ENCODE measurements at regions not wholly inside any gene's neighbourhood (a gene's known extent, or its start where the extent isn't known, plus 50 kb on each side); places are given as distances from the start of the nearest gene placed in this dataset.

DNA sequence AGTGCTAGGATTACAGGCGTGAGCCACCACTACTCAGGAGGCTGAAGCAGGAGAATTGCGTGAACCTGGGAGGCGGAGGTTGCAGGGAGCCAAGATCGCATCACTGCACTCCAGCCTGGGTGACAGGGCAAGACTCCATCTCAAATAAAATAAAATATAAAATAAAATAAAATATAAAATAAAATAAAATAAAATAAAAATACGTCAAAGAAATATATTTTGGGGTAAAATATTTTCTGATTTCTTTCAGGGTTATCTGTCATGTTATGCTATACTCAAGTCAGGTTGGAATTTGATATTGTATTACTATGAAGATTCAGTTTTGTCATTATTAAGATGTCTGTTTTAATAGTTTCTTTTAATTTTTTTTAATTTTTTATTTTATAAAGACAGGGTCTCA lies 99.4 kb upstream of the GHITM start:
- H3K9me3 ChIP-seq (ENCODE audit: insufficient read depth, low read length) = no peaks in the 10 kb centered on the region
- no peaks in the 10 kb centered on the region for H3K36me3 ChIP-seq (ENCODE audit: low read length)
- no peak overlapping the region for H3K9ac ChIP-seq (ENCODE audit: low read length)
- H3F3A ChIP-seq (ENCODE audit: insufficient read depth) = no peaks in the 10 kb centered on the region
- H3K79me2 ChIP-seq (ENCODE audit: insufficient read depth, low read length) = no peaks in the 10 kb centered on the region
- no peak for TF ChIP-seq EZH2phosphoT487 (conservative IDR thresholded peaks at IDR 0.05; ENCODE audit: low read length)
- TF ChIP-seq, protein P1, sequence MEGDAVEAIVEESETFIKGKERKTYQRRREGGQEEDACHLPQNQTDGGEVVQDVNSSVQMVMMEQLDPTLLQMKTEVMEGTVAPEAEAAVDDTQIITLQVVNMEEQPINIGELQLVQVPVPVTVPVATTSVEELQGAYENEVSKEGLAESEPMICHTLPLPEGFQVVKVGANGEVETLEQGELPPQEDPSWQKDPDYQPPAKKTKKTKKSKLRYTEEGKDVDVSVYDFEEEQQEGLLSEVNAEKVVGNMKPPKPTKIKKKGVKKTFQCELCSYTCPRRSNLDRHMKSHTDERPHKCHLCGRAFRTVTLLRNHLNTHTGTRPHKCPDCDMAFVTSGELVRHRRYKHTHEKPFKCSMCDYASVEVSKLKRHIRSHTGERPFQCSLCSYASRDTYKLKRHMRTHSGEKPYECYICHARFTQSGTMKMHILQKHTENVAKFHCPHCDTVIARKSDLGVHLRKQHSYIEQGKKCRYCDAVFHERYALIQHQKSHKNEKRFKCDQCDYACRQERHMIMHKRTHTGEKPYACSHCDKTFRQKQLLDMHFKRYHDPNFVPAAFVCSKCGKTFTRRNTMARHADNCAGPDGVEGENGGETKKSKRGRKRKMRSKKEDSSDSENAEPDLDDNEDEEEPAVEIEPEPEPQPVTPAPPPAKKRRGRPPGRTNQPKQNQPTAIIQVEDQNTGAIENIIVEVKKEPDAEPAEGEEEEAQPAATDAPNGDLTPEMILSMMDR (IDR thresholded peaks at IDR 0.05; ENCODE audit: insufficient read depth, low read length, poor library complexity, severe bottlenecking) = no peak
- H3K27me3 ChIP-seq (ENCODE audit: low read length) = no peaks in the 10 kb centered on the region
- no peak overlapping the region for H3K4me3 ChIP-seq (ENCODE audit: insufficient read depth, low read length, poor library complexity, severe bottlenecking)
- no peaks in the 10 kb centered on the region for H4K20me1 ChIP-seq (ENCODE audit: low read depth, low read length)
- H3K4me2 ChIP-seq (ENCODE audit: low read depth, low read length, poor library complexity, severe bottlenecking) = no peak overlapping the region
- no peak overlapping the region for H3K27ac ChIP-seq (ENCODE audit: low read depth, low read length)
- H2AFZ ChIP-seq (ENCODE audit: low read depth, low read length, severe bottlenecking) = no peak overlapping the region
- no peaks in the 10 kb centered on the region for H3K9me2 ChIP-seq (replicated peaks; ENCODE audit: insufficient read depth, low read length)

DNA sequence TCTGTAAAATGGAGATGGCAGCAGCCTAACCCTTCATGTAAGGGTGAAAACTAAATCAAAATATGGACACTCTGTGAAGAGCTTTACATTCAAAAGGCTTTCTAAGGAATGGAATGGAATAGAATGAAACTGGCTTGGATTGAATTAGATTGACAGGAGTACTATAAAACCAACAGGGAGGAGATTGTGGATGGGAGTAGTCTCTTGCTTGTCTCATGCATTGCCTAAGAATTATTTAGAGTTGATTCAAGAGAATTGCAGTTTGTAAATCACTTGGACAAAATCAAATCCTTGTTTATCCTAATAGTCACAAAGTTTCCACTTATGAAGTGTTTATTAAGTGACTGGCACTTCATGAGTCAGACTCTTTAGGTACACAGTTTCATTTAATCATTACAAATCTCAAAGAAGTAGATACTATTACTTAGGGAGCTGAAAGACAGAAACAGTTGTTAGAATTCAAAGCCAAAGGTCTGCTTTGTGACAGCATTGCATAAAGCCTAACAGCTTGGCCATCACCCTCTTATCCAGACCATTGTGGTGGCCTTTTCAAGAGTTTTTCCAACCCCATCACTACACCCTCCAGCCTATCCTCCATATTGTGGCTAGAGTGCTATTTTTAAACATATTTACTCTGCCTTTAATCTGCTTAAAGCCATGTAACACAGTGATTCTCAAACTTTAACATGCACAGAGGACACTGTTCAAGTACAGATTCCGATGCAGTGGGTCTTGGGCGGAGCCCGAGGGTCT lies 91.9 kb upstream of the GHITM start:
- Histone ChIP-seq H3K36me3 (ENCODE audit: low read length) (no peaks in the 10 kb centered on the region), H3K79me2 (ENCODE audit: insufficient read depth, low read length) (no peaks in the 10 kb centered on the region), H3K9me2 (replicated peaks; ENCODE audit: insufficient read depth, low read length) (no peaks in the 10 kb centered on the region)

DNA sequence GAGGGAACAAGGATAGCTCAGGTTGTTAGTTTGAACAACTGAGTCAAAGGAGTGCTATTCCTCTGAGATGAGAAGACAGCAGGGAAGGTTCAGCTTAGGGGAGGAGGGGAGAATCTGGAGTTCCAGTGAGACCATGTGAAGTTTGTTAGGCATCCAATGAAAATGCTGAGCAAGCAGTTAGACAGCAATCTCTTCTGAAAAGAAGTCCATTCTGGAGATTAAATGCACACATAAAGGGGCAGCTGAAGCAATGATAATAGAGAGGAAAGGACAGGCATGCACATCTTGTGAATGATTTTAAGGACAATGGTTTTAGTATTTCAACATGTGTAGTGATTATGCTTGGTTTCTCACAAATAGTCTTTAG lies 89.7 kb upstream of the GHITM start:
- Histone ChIP-seq H3K79me2 (ENCODE audit: insufficient read depth, low read length) (no peaks in the 10 kb centered on the region), H3K9me3 (ENCODE audit: insufficient read depth, low read length) (no peaks in the 10 kb centered on the region), H3K9ac (ENCODE audit: low read length) (no peak overlapping the region), H3K9me2 (replicated peaks; ENCODE audit: insufficient read depth, low read length) (no peaks in the 10 kb centered on the region), H3F3A (ENCODE audit: insufficient read depth) (no peaks in the 10 kb centered on the region), H3K4me3 (ENCODE audit: insufficient read depth, low read length, poor library complexity, severe bottlenecking) (no peak overlapping the region), H2AFZ (ENCODE audit: low read depth, low read length, severe bottlenecking) (no peak overlapping the region), H4K20me1 (ENCODE audit: low read depth, low read length) (no peaks in the 10 kb centered on the region), H3K27me3 (ENCODE audit: low read length) (no peaks in the 10 kb centered on the region), H3K36me3 (ENCODE audit: low read length) (no peaks in the 10 kb centered on the region), H3K4me2 (ENCODE audit: low read depth, low read length, poor library complexity, severe bottlenecking) (no peak overlapping the region), H3K27ac (ENCODE audit: low read depth, low read length) (no peak overlapping the region)
- TF ChIP-seq, protein P1 (IDR thresholded peaks at IDR 0.05; ENCODE audit: insufficient read depth, low read length, poor library complexity, severe bottlenecking) = no peak
- TF ChIP-seq EZH2phosphoT487 (conservative IDR thresholded peaks at IDR 0.05; ENCODE audit: low read length) = no peak

More for the DNA sequence above, 91.9 kb upstream of the GHITM start:
- Histone ChIP-seq H3K27me3 (ENCODE audit: low read length) (no peaks in the 10 kb centered on the region), H3F3A (ENCODE audit: insufficient read depth) (no peaks in the 10 kb centered on the region), H3K27ac (ENCODE audit: low read depth, low read length) (no peak overlapping the region), H3K4me2 (ENCODE audit: low read depth, low read length, poor library complexity, severe bottlenecking) (no peak overlapping the region), H3K9me3 (ENCODE audit: insufficient read depth, low read length) (no peaks in the 10 kb centered on the region), H2AFZ (ENCODE audit: low read depth, low read length, severe bottlenecking) (no peak overlapping the region), H3K9ac (ENCODE audit: low read length) (no peak overlapping the region), H4K20me1 (ENCODE audit: low read depth, low read length) (no peaks in the 10 kb centered on the region), H3K4me3 (ENCODE audit: insufficient read depth, low read length, poor library complexity, severe bottlenecking) (no peak overlapping the region)
- no peak for TF ChIP-seq EZH2phosphoT487 (conservative IDR thresholded peaks at IDR 0.05; ENCODE audit: low read length)
- TF ChIP-seq, protein P1 (IDR thresholded peaks at IDR 0.05; ENCODE audit: insufficient read depth, low read length, poor library complexity, severe bottlenecking) = no peak

Measured in SU-DHL-6 (cell line).